Thyroid gland (tissue), 4 donors: ENCODE measurements at regions not wholly inside any gene's neighbourhood (a gene's known extent, or its start where the extent isn't known, plus 50 kb on each side); places are given as distances from the start of the nearest gene placed in this dataset.
"Not testable (repeated sequence)": the region's sequence is repeated elsewhere in the genome, so short reads cannot be mapped to it uniquely, and the experiment has no call there.

Experiments used
- DNase-seq, 2 donors: peaks; one replicate each; pipeline ENCODE4 v3.0.0-alpha.2; 2019
- H3K27ac ChIP-seq, 3 donors: fragments of 200-600 bp; sonication (generic); 1 replicate in 2 of 3; 2 replicates in 1 of 3; pipeline ENCODE4 v1.5.1; 2016 to 2019; ENCODE audit warnings: mild to moderate bottlenecking in 1 of 3, moderate library complexity in 1 of 3
- H3K27me3 ChIP-seq: fragments of 200-600 bp; sonication (generic); one replicate; pipeline ENCODE4 v1.5.1; 2019
- H3K36me3 ChIP-seq, 2 donors: fragments of 200-600 bp; sonication (generic); one replicate each; pipeline ENCODE4 v1.5.1; 2016 to 2019
- H3K4me1 ChIP-seq, 2 donors: fragments of 200-600 bp; sonication (generic); one replicate each; pipeline ENCODE4 v1.5.1; 2017 to 2019
- H3K4me3 ChIP-seq, 3 donors: fragments of 200-600 bp; sonication (generic); replicated peaks in 1 of 3; 1 replicate in 2 of 3; 2 replicates in 1 of 3; pipeline ENCODE4 v1.5.1; 2016; ENCODE audit warnings: mild to moderate bottlenecking in 1 of 3
- H3K9me3 ChIP-seq: fragments of 200-600 bp; sonication (generic); one replicate; pipeline ENCODE4 v1.5.1; 2017
- POLR2A ChIP-seq, 2 donors: fragments of 450-650 bp; IDR thresholded peaks; one replicate each; pipeline ENCODE4 v1.6.1; 2017; ENCODE audit warnings: antibody characterized with exemption in 2 of 2, mild to moderate bottlenecking in 2 of 2, moderate library complexity in 1 of 2
- WGBS, 2 donors: methylation state at CpG; one replicate each; pipeline ENCODE4 v1.1.5; 2017; 5-methylcytosine and 5-hydroxymethylcytosine counted together
- intact Hi-C: fragments of 100-400 bp; cut with DNase I; formaldehyde crosslinking; loops from one replicate; pipeline ENCODE4 v1.15.1; 2023
- TF ChIP-seq, protein P1 (sequence below), 6 experiments: fragments of 200-600 bp in 3 of 6; fragments of 450-650 bp in 3 of 6; sonication (generic) in 3 of 6; IDR thresholded peaks; one replicate each; pipeline ENCODE4 v1.5.1; 2016 to 2019; ENCODE audit warnings: antibody characterized with exemption in 6 of 6, mild to moderate bottlenecking in 2 of 6, inconsistent platforms in 1 of 6, moderate library complexity in 1 of 6

DNA sequence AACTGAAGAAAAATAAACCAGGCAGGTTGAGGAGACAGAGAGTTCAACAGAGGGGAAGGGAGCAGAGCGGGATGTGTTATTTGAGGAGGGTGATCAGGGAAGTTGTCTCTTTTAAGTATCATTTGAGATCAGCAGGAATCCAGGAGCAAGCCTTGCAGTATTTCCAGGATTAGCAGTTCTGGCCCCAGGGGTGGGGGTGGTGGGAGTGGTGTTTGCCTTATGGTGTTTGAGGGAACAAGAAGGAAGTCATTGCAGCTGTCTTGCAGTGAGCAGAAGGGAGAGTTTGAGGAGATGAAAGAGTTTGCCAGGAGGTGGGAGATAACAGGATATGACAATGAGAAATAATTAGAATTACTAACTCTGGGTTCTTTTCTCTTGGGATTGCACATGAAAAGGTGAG lies 418.6 kb downstream of the NELL2 start:
- Histone ChIP-seq H3K36me3 (no peaks in the 10 kb centered on the region), H3K4me1 (peaks cover 6 to 7% of the 10 kb centered on the region in 2 donors), H3K4me3 (no peak overlapping the region), H3K9me3 (no peaks in the 10 kb centered on the region), H3K27me3 (no peaks in the 10 kb centered on the region), H3K27ac (no peak overlapping the region)
- TF ChIP-seq, protein P1, sequence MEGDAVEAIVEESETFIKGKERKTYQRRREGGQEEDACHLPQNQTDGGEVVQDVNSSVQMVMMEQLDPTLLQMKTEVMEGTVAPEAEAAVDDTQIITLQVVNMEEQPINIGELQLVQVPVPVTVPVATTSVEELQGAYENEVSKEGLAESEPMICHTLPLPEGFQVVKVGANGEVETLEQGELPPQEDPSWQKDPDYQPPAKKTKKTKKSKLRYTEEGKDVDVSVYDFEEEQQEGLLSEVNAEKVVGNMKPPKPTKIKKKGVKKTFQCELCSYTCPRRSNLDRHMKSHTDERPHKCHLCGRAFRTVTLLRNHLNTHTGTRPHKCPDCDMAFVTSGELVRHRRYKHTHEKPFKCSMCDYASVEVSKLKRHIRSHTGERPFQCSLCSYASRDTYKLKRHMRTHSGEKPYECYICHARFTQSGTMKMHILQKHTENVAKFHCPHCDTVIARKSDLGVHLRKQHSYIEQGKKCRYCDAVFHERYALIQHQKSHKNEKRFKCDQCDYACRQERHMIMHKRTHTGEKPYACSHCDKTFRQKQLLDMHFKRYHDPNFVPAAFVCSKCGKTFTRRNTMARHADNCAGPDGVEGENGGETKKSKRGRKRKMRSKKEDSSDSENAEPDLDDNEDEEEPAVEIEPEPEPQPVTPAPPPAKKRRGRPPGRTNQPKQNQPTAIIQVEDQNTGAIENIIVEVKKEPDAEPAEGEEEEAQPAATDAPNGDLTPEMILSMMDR (IDR thresholded peaks at IDR 0.05): no peak
- TF ChIP-seq POLR2A (IDR thresholded peaks at IDR 0.05): no peak
- 84 to 94% methylated on average over 1 of the region's 1 CpG for WGBS, 2 donors
- intact Hi-C loops: no loop called here
- no peak for DNase-seq

DNA sequence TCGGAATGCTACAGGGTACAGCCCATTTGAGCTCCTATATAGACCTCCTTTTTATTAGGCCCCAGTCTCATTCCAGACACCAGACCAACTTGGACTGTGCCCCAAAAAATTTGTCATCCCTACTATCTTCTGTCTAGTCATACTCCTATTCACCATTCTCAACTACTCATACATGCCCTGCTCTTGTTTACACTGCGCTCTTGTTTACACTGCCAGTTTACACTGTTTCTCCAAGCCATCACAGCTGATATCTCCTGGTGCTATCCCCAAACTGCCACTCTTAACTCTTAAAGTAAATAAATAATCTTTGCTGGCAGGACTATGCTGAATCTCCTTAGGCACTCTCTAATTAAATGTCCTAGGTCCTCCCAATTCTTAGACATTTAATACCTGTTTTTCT lies 421.2 kb downstream of the NELL2 start:
- H3K4me3 ChIP-seq, H3K27ac ChIP-seq, intact Hi-C loops, H3K36me3 ChIP-seq, H3K9me3 ChIP-seq, H3K4me1 ChIP-seq, H3K27me3 ChIP-seq, DNase-seq: not testable (repeated sequence)
- WGBS, 2 donors: 94 to 97% methylated on average over 2 of the region's 2 CpGs

DNA sequence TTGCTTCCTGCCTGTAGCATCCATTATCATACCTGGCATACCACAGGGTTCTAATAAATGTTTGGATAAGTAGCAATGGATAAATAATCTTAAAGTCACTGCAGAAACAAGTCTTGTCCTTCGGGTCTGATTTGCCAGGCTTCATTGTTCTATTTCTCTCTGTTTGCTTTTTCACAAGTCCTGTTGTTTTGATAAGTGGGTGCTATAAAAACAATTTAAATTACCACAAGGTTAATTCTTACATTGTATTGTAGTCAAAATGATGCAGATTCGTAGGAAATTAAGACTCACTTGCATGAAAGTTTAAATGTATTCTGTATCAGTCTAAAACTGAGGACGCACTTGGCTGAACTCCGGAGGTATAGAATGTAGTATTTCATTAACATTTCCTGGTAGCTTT lies 429.9 kb downstream of the NELL2 start:
- Histone ChIP-seq H3K4me1 (peaks cover 14 to 15% of the 10 kb centered on the region in 2 donors), H3K27ac (peak overlapping the region in 1 of 3 donors; percentile 50), H3K9me3 (no peaks in the 10 kb centered on the region), H3K36me3 (no peaks in the 10 kb centered on the region), H3K4me3 (no peak overlapping the region), H3K27me3 (no peaks in the 10 kb centered on the region)
- intact Hi-C loops: no loop called here
- TF ChIP-seq POLR2A (IDR thresholded peaks at IDR 0.05): no peak
- TF ChIP-seq, protein P1 (IDR thresholded peaks at IDR 0.05): no peak
- DNase-seq: no peak
- 38% methylated on average over 4 of the region's 4 CpGs for WGBS, 2 donors

DNA sequence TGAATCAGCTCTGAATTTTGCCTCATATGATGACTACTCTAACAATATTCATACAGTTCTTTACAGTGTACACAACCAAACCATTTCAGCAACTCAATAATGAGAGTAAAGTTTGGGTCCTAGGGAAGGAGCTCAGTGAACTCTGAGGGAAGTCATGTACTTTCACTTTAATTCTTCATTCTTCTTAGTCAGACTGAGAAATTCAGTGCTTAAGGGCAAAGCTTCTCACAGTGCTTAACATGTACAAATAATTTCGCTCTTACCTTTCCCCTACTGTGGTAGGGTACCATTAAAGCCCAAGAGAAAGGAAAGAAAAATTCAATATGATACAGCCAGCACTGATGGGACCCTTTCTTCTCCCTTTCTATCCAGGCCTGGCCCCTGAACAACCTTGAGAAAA lies 435.0 kb downstream of the NELL2 start:
- no peaks in the 10 kb centered on the region for H3K27me3 ChIP-seq
- TF ChIP-seq, protein P1 (IDR thresholded peaks at IDR 0.05): no peak
- no peak for TF ChIP-seq POLR2A (IDR thresholded peaks at IDR 0.05)
- intact Hi-C loops: no loop called here
- no peak overlapping the region for H3K4me3 ChIP-seq
- peaks cover 14 to 15% of the 10 kb centered on the region in 2 donors for H3K4me1 ChIP-seq
- 79 to 89% methylated on average over 1 of the region's 1 CpG for WGBS, 2 donors
- H3K27ac ChIP-seq: no peak overlapping the region
- H3K36me3 ChIP-seq: no peaks in the 10 kb centered on the region
- DNase-seq: no peak
- no peaks in the 10 kb centered on the region for H3K9me3 ChIP-seq
